K562 (cell line): ENCODE measurements at regions not wholly inside any gene's neighbourhood (a gene's known extent, or its start where the extent isn't known, plus 50 kb on each side); places are given as distances from the start of the nearest gene placed in this dataset.

Experiments used
- ATAC-seq: fragments of 200-7000 bp; cut with Tn5 transposase; 3 replicates; pipeline ENCODE4 v1.9.1; 2020; ENCODE audit warnings: moderate library complexity
- BruUV-seq: library from RNA; stranded (reverse); fragments of 400-500 nt; replicated peaks from 2 replicates; lab custom pipeline; 2021; lab: Mats Ljungman, UMichigan
- CTCF ChIA-PET: fragments of 300-600 bp; formaldehyde crosslinking; extraction: SDS; loops from one replicate; lab custom pipeline; 2021; ENCODE audit warnings: low intra/inter-chr PET ratio; lab: Yijun Ruan, JAX
- POLR2A ChIA-PET: fragments of 300-600, 350-650 bp; sonication (Branson Sonifier 250); formaldehyde crosslinking; extraction: SDS; loops from one replicate; lab custom pipeline; 2021; ENCODE audit warnings: antibody characterized with exemption, inconsistent platforms; lab: Yijun Ruan, JAX
- DNase-seq, 4 experiments: peaks; one replicate each; pipeline versions ENCODE4 v3.0.0 to v3.0.0-alpha.2; 2011 to 2018; ENCODE audit warnings: low spot score in 3 of 4, mixed read lengths in 3 of 4; ENCODE audit errors: extremely low read depth in 1 of 4
- FAIRE-seq: peaks from 2 replicates; lab custom pipeline; 2011; peaks lifted over from hg19 to GRCh38; lab: Jason Lieb, UNC
- H2AFZ ChIP-seq: 2 replicates; pipeline ENCODE4 v1.6.0; 2011; ENCODE audit warnings: low read depth, low read length, control low read depth, inconsistent platforms
- H3K27ac ChIP-seq: fragments of 200-600 bp; 3 replicates; pipeline ENCODE4 v1.8.0; 2011; ENCODE audit warnings: low read depth, mild to moderate bottlenecking, control low read depth, inconsistent platforms, low read length, moderate library complexity, mixed read lengths; ENCODE audit errors: extremely low read depth
- H3K27me3 ChIP-seq, 2 experiments: fragments of 300-600 bp in 1 of 2; 2 replicates in 1 of 2; 3 replicates in 1 of 2; pipeline versions ENCODE4 v1.6.0 to v1.8.0; 2011; ENCODE audit warnings: inconsistent platforms in 2 of 2, low read length in 2 of 2, mild to moderate bottlenecking in 1 of 2, mixed read lengths in 1 of 2, moderate library complexity in 1 of 2; ENCODE audit not compliant: control insufficient read depth in 2 of 2, insufficient read depth in 2 of 2
- H3K36me3 ChIP-seq: fragments of 300-600 bp; 3 replicates; pipeline ENCODE4 v1.8.0; 2011; ENCODE audit warnings: mild to moderate bottlenecking, low read length, inconsistent platforms; ENCODE audit not compliant: control insufficient read depth, insufficient read depth
- H3K4me1 ChIP-seq, 2 experiments: fragments of 200-600 bp in 1 of 2; replicated peaks in 1 of 2; 2 replicates in 1 of 2; 3 replicates in 1 of 2; pipeline versions ENCODE4 v1.5.1 to v1.8.0; 2011; ENCODE audit warnings: inconsistent platforms in 2 of 2, low read length in 2 of 2, mild to moderate bottlenecking in 1 of 2, mixed read lengths in 1 of 2, moderate library complexity in 1 of 2; ENCODE audit not compliant: control insufficient read depth in 2 of 2, insufficient read depth in 2 of 2
- H3K4me2 ChIP-seq: 2 replicates; pipeline ENCODE4 v1.6.1; 2011; ENCODE audit warnings: low read length, control low read depth, inconsistent platforms, mixed read lengths; ENCODE audit not compliant: insufficient read depth
- H3K4me3 ChIP-seq: fragments of 200-600 bp; sonication (generic), shearing (Covaris generic); 2 replicates; pipeline ENCODE4 v1.5.1; 2016; ENCODE audit warnings: control low read depth, inconsistent platforms
- H3K79me2 ChIP-seq: fragments of 200-600 bp; 3 replicates; pipeline ENCODE4 v1.8.0; 2011; ENCODE audit warnings: low read length, inconsistent platforms; ENCODE audit not compliant: control insufficient read depth, insufficient read depth
- H3K9ac ChIP-seq, 2 experiments: 2 replicates each; pipeline versions ENCODE4 v1.6.0 to v1.6.1; 2011; ENCODE audit warnings: low read depth in 2 of 2, low read length in 2 of 2, control low read depth in 1 of 2, inconsistent platforms in 1 of 2, mild to moderate bottlenecking in 1 of 2, mixed read lengths in 1 of 2; ENCODE audit not compliant: insufficient read depth in 1 of 2
- H3K9me1 ChIP-seq: one replicate; pipeline ENCODE4 v1.6.0; 2011; ENCODE audit warnings: inconsistent platforms, mild to moderate bottlenecking, low read length, moderate library complexity; ENCODE audit not compliant: control insufficient read depth, insufficient read depth
- H3K9me3 ChIP-seq: replicated peaks from 2 replicates; pipeline ENCODE4 v1.5.1; 2011; ENCODE audit warnings: low read depth, low read length, inconsistent platforms; ENCODE audit not compliant: control insufficient read depth, insufficient read depth
- H4K20me1 ChIP-seq: replicated peaks from 2 replicates; pipeline ENCODE4 v1.6.1; 2011; ENCODE audit warnings: low read length, inconsistent platforms, mixed read lengths; ENCODE audit not compliant: control insufficient read depth, insufficient read depth
- ARNT ChIP-seq, 2 experiments: fragments of 450-650 bp; IDR thresholded peaks; 2 replicates each; pipeline ENCODE4 v1.6.1; 2016; ENCODE audit warnings: mild to moderate bottlenecking in 1 of 2
- ESRRA ChIP-seq: fragments of 450-650 bp; IDR thresholded peaks from 2 replicates; pipeline ENCODE4 v1.6.1; 2014; ENCODE audit warnings: low read depth, mild to moderate bottlenecking, moderate library complexity, borderline replicate concordance
- ETS1 ChIP-seq: conservative IDR thresholded peaks from 2 replicates; pipeline ENCODE4 v1.6.1; 2011; ENCODE audit warnings: low read depth, mild to moderate bottlenecking, low read length; ENCODE audit not compliant: control insufficient read depth
- ETV6 ChIP-seq, 3 experiments: fragments of 150-350 bp in 1 of 3; sonication (generic) in 1 of 3; formaldehyde crosslinking in 1 of 3; IDR thresholded peaks; 2 replicates each; pipeline versions ENCODE4 v1.6.1 to v1.8.0; 2014 to 2022; ENCODE audit warnings: borderline replicate concordance in 2 of 3, low read depth in 2 of 3, antibody characterized with exemption in 1 of 3, low read length in 1 of 3, mild to moderate bottlenecking in 1 of 3, missing genetic modification reagents in 1 of 3
- HDAC8 ChIP-seq: fragments of 450-650 bp; IDR thresholded peaks from 2 replicates; pipeline ENCODE4 v1.6.1; 2016; ENCODE audit warnings: mild to moderate bottlenecking, missing genetic modification characterization, moderate library complexity, missing compliant biosample characterization
- IFI16 ChIP-seq: fragments of 250-450 bp; sonication (Bioruptor Pico); IDR thresholded peaks from 2 replicates; pipeline ENCODE4 v2.1.2; 2022; ENCODE audit warnings: mild to moderate bottlenecking, inconsistent platforms
- RB1 ChIP-seq: fragments of 450-650 bp; IDR thresholded peaks from 2 replicates; pipeline ENCODE4 v1.6.1; 2017; ENCODE audit warnings: low read depth, mild to moderate bottlenecking
- RBBP5 ChIP-seq: fragments of 200-600 bp; sonication (generic); IDR thresholded peaks from 2 replicates; pipeline ENCODE4 v1.6.1; 2012; ENCODE audit warnings: borderline replicate concordance, mild to moderate bottlenecking, low read length, control low read depth, inconsistent platforms; ENCODE audit not compliant: insufficient read depth, poor library complexity, severe bottlenecking
- RBM15 ChIP-seq: fragments of 200-400 bp; formaldehyde crosslinking; IDR thresholded peaks from 2 replicates; pipeline ENCODE4 v1.6.1; 2018; ENCODE audit warnings: mild to moderate bottlenecking, low read length, moderate library complexity; ENCODE audit not compliant: insufficient read depth
- ZFX ChIP-seq: sonication (generic); formaldehyde crosslinking; IDR thresholded peaks from 2 replicates; pipeline ENCODE4 v1.8.0; 2022; ENCODE audit warnings: mild to moderate bottlenecking, missing genetic modification reagents, moderate library complexity
- ZHX1 ChIP-seq: fragments of 150-350 bp; conservative IDR thresholded peaks from 2 replicates; pipeline ENCODE4 v1.6.1; 2014; ENCODE audit warnings: low read length
- ZKSCAN8 ChIP-seq: fragments of 200-800 bp; sonication (Bioruptor generic); IDR thresholded peaks from 2 replicates; pipeline ENCODE4 v1.6.1; 2016; ENCODE audit warnings: missing genetic modification characterization, missing compliant biosample characterization
- ZNF124 ChIP-seq: sonication (generic); formaldehyde crosslinking; IDR thresholded peaks from 2 replicates; pipeline ENCODE4 v1.8.1; 2022; ENCODE audit warnings: missing genetic modification reagents
- WGBS: fragments of 100-300 bp; shearing (Covaris generic); methylation state at CpG from one replicate; pipeline ENCODE4 v1.1.6; 2016; ENCODE audit warnings: low coverage, mixed read lengths; ENCODE audit not compliant: insufficient coverage; ENCODE audit errors: missing lambda C conversion rate; 5-methylcytosine and 5-hydroxymethylcytosine counted together
- in situ Hi-C: fragments of 300-500 bp; cut with MboI; formaldehyde crosslinking; loops from 4 replicates; pipeline ENCODE4 v1.15.0; 2018; ENCODE audit warnings: inconsistent platforms, mixed read lengths
- intact Hi-C: fragments of 100-400 bp; cut with micrococcal nuclease; formaldehyde crosslinking; loops from 2 replicates; pipeline ENCODE4 v1.14.2; 2022

- CTCF ChIA-PET, result no interaction called here
- in situ Hi-C loops, result no loop called here
- H3K9ac ChIP-seq, result no peak overlapping the region
- BruUV-seq, result no TSS peak
- FAIRE-seq, result no peak
- TF ChIP-seq ZKSCAN8 (CRISPR knock-in tag) (no peak), ZFX (CRISPR knock-in tag) (no peak)
- TF ChIP-seq, all 486 proteins: peak for 0
- ATAC-seq, result no peak
- Histone ChIP-seq H3K9me3 (no peaks in the 10 kb centered on the region), H3K4me2 (no peak overlapping the region), H3K27ac (no peak overlapping the region), H3K4me3 (no peak overlapping the region), H4K20me1 (no peaks in the 10 kb centered on the region), H3K9me1 (no peaks in the 10 kb centered on the region), H3K36me3 (no peaks in the 10 kb centered on the region), H3K79me2 (no peaks in the 10 kb centered on the region), H3K27me3 (no peaks in the 10 kb centered on the region), H2AFZ (no peak overlapping the region), H3K4me1 (no peaks in the 10 kb centered on the region)
- 0% methylated on average over 2 of the region's 2 CpGs for WGBS
- POLR2A ChIA-PET, result no interaction called here
- intact Hi-C loops, result no loop called here
- no peak for DNase-seq
Measured at GRCh38 chr1:198849093-198849492, 210.3 kb downstream of the PTPRC start.

GRCh38 chr1:198850196-198850595 is 211.4 kb downstream of the PTPRC start:
- no peaks in the 10 kb centered on the region for H3K79me2 ChIP-seq
- TF ChIP-seq RBBP5, result no peak
- no peak for TF ChIP-seq ZHX1
- TF ChIP-seq ETS1, result no peak
- no peak for TF ChIP-seq ETV6 (IDR thresholded peaks at IDR 0.05; ENCODE audit: borderline replicate concordance in 1 of 2, low read depth in 2 of 2, low read length in 1 of 2)
- TF ChIP-seq ETV6 (CRISPR knock-in tag; IDR thresholded peaks at IDR 0.05; ENCODE audit: borderline replicate concordance), result no peak
- TF ChIP-seq IFI16 (CRISPR knock-in tag), result no peak
- TF ChIP-seq RBM15, result no peak
- TF ChIP-seq RB1, result no peak
- TF ChIP-seq ARNT (IDR thresholded peaks at IDR 0.05), result no peak
- TF ChIP-seq ZNF124 (CRISPR knock-in tag), result no peak
- no peak for TF ChIP-seq ESRRA
- no peak for TF ChIP-seq HDAC8 (tag)
- TF ChIP-seq, all 486 proteins: peak for 0
- intact Hi-C loops, result no loop called here
- in situ Hi-C loops, result no loop called here
- FAIRE-seq, result no peak
- no peaks in the 10 kb centered on the region for H4K20me1 ChIP-seq
- H2AFZ ChIP-seq, result no peak overlapping the region
- H3K4me1 ChIP-seq, result no peaks in the 10 kb centered on the region
- no peaks in the 10 kb centered on the region for H3K36me3 ChIP-seq
- 0% methylated on average over 1 of the region's 1 CpG for WGBS
- no peak for ATAC-seq
- no peak overlapping the region for H3K27ac ChIP-seq
- no TSS peak for BruUV-seq
- CTCF ChIA-PET, result no interaction called here
- no peak overlapping the region for H3K4me2 ChIP-seq
- no peaks in the 10 kb centered on the region for H3K9me1 ChIP-seq
- no peaks in the 10 kb centered on the region for H3K27me3 ChIP-seq
- DNase-seq, result no peak
- H3K9me3 ChIP-seq, result no peaks in the 10 kb centered on the region
- H3K4me3 ChIP-seq, result no peak overlapping the region
- POLR2A ChIA-PET, result interaction anchor here (0.7 kb wide), 1 partner anchor 10 kb away, joined by 3 read pairs; no protein-coding TSS in a partner anchor
- no peak overlapping the region for H3K9ac ChIP-seq
